OCI-LY3 (cell line): ENCODE measurements at regions not wholly inside any gene's neighbourhood (a gene's known extent, or its start where the extent isn't known, plus 50 kb on each side); places are given as distances from the start of the nearest gene placed in this dataset.

Source experiments
- EZH2phosphoT487 ChIP-seq: fragments of 200-600 bp; shearing (Covaris generic); IDR thresholded peaks from 2 replicates; pipeline ENCODE4 v1.6.1; 2018; ENCODE audit warnings: antibody characterized with exemption, mixed run types, low read depth
- TF ChIP-seq, protein P1 (sequence below): fragments of 200-600, 300-600 bp; sonication (generic); IDR thresholded peaks from 2 replicates; pipeline ENCODE4 v1.5.1; 2014; ENCODE audit warnings: antibody characterized with exemption, low read length, low read depth

DNA sequence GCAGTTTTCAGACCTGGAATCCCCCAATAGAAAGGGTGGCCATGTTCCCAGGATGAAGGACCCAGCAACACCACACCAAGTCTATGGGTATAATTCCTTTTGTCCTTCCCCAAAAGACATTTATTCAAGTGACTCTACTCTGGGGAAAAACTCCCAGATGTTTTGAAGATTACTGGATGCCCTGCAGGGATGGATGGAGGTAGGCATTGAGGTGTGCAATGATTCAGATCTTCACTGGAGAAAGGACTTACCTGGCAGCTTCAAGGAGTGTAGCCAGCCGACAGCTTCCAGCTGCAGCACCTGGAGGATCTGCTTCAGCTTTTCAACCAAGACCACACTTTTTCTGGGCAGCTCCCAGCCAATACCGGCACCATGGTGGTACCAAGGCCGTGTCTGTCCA, 172.0 kb downstream of the BAMBI start:
- TF ChIP-seq, protein P1, sequence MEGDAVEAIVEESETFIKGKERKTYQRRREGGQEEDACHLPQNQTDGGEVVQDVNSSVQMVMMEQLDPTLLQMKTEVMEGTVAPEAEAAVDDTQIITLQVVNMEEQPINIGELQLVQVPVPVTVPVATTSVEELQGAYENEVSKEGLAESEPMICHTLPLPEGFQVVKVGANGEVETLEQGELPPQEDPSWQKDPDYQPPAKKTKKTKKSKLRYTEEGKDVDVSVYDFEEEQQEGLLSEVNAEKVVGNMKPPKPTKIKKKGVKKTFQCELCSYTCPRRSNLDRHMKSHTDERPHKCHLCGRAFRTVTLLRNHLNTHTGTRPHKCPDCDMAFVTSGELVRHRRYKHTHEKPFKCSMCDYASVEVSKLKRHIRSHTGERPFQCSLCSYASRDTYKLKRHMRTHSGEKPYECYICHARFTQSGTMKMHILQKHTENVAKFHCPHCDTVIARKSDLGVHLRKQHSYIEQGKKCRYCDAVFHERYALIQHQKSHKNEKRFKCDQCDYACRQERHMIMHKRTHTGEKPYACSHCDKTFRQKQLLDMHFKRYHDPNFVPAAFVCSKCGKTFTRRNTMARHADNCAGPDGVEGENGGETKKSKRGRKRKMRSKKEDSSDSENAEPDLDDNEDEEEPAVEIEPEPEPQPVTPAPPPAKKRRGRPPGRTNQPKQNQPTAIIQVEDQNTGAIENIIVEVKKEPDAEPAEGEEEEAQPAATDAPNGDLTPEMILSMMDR, result no peak
- TF ChIP-seq EZH2phosphoT487, result no peak
